Hypothalamus (tissue), 51 donors: ENCODE measurements at regions not wholly inside any gene's neighbourhood (a gene's known extent, or its start where the extent isn't known, plus 50 kb on each side); places are given as distances from the start of the nearest gene placed in this dataset.
A peak's percentile ranks its signal among the peaks of the same experiment; 100 is the strongest.

Source experiments
- DNase-seq, 51 donors: peaks; one replicate each; lab custom pipeline; 2025; lab: John Stamatoyannopoulos, UW

DNA sequence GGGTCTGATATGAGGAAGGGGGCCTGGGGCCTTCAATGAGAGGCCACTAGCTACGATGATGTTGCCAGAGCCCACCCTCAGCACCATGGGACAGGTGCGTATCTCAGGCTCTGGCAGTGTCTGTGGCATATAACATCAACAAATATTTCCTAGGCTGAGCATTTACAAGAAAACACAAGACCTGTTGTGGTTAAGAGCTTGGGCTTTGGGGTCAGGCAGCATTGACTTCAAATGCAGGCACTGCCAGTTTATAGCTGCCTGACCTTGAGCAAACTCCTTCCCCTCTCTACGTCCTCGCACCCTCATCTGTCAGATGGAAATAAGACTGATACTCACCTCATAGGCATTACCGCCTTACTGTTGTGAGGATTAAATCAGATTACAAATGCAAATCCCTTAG lies 156.0 kb downstream of the KATNAL1 start:
- no peak for DNase-seq

DNA sequence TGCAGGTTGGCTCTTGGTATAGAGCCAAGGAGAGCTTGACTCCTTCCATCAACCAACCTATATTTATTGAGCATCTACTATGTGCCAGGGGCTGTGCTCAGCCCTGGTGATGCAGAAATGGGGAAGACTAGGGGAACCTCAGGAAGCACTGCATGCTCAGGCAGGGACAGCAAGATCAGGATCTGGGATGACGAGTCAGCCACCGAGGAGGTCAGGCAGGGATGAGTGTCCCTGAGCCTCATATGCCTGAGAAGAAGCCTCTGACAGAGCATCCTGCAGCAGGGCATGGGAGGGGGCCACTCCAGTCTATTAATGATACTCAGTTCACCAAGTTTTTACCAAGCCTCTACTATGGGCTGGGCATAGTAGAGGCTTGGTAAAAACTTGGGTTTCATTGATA lies 158.1 kb downstream of the KATNAL1 start:
- DNase-seq = no peak

DNA sequence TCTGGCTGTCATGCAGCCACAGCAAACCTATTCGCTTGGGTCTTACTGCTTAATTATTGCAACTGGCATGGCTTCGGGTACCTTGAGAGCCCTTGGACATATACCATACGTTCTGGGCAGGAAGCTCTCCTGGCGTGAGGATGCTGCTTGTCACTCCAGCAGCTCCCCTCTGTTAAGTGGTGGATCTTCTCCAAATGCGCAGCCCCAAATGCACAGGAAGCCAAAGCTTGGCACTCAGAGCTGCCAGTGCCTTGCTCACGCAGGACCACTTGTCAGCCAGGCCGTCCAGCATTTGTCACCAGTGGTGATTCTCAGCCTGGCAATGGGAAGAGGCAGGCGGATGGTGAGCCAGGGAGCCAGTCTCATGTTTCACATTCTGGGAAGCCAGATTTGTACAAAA lies 158.6 kb downstream of the KATNAL1 start:
- peak in 1 of 51 donors; percentile 23 for DNase-seq

- DNase-seq = no peak
Observed at GRCh38 chr13:30148171-30148754, 159.1 kb downstream of the KATNAL1 start.

DNA sequence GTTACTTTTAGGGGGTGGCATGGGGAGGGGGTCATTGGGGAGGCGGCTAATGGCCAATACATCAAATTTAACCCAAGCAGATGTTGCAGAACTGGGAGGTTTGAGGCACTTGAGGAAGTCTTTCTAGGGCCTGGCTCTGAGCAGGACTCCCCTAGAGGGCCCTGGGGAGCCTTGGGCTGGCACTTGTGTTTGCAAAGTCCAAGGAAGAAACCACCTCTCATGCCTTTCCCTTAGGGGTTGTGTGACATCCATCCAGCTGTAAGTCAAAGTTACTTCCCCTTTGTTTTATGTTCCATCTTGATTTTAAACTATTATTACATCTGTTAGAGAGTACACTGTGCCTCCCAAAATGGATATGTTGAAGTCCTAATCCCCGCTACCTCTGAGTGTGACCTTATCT lies 159.9 kb downstream of the KATNAL1 start:
- DNase-seq = no peak

DNA sequence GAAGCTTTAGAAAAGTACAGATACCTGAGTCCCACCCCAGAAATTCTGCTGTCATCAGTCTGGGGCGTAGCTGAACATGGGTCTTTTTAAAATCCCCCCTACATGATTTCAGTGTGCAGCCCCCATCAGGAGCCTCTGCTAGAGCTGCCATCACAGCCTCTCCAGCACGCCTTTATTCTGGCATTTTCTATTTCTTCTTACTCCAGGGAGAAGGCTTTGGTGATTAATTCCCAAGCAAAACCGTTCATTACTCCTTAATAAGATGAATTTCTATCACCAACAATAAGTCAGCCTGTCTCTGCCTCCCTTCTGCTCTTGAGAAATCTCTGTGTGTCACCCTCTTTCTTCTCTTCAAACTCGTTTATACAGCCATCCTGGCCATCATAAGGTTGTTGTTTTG lies 160.3 kb downstream of the KATNAL1 start:
- DNase-seq = no peak

DNA sequence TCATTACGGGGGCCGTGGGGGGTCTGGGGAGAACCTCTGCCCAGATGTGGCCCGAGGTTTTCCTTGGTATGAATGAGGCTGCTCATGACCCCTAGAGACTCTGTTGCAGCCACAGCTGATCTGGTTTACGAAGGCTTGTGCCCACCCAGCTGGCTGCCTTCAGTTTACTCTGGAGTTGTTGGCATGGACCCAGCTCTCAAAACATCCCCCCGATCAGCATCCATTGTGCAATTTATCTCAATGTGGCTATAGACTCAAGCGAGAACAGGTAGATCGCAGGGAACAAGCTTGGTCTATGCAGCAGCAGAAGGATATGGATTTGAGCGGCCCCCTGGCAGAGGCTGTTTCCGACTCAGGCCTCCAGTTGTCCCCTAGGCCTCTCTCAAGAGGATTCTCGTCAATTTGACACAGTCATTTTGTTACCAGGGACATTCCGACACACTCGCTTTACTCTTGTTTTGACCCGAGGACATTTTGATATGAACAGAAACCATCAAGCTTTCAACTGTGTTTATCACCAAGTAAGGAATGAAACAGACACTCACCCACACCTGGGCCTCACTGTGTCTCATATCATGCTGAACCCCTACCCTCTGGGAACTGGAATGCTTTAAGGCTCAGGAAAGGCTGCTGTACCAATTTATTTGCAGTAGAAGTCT lies 161.5 kb downstream of the KATNAL1 start:
- DNase-seq = no peak

- no peak for DNase-seq
Observed at GRCh38 chr13:30143666-30144400, 163.5 kb downstream of the KATNAL1 start.

- DNase-seq = peak in 6 of 51 donors; percentile 10 to 39 (median 20)
Observed at GRCh38 chr13:30142486-30143211, 164.7 kb downstream of the KATNAL1 start.

GRCh38 chr13:30141775-30142485 lies 165.4 kb downstream of the KATNAL1 start:
- peak in 1 of 51 donors; percentile 8 for DNase-seq

DNA sequence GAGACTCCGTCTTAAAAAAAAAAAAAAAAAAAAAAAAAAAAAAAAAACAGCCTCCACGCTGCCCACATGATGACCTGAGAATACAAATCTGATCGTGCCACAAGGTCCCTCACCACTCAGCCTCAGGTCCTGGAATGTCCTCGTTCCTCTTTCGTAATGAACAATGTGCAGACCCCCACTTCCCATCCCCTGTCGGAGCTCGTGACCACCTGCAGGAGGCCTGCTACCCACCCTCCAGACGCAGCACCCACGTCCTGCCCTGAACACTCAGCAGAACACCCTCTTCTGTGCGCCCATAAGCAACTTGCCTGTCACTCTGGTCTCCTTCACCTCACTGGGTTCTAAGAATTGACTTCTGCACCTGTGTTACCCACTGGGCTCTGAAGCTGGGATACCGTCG lies 166.4 kb downstream of the KATNAL1 start:
- no peak for DNase-seq

DNA sequence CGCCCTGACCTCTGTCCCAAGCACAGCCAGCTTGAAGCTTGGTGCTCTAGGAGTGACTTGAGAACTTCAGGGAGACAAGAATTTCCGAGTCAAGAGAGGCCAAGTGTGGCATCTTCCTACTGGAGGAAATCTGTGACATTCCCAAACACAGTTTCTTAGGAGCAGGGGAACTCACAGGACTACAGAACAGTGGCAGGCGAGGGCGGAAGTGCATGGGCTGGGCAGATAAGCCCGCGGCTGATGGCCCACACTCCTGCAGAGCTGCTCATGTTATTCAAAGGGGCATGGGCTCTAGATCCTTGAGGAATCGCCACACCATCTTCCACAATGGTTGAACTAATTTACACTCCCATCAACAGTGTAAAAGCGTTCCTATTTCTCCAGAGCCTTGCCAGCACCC lies 168.8 kb downstream of the KATNAL1 start:
- no peak for DNase-seq

GRCh38 chr13:30135868-30136267 lies 171.5 kb downstream of the KATNAL1 start:
- no peak for DNase-seq

- DNase-seq = no peak
Observed at GRCh38 chr13:30135351-30135750, 172.0 kb downstream of the KATNAL1 start.

- DNase-seq = no peak
Observed at GRCh38 chr13:30134578-30134977, 172.8 kb downstream of the KATNAL1 start.

- peak in 16 of 51 donors; percentile 7 to 54 (median 26) for DNase-seq
Observed at GRCh38 chr13:30133996-30134395, 173.4 kb downstream of the KATNAL1 start.

DNA sequence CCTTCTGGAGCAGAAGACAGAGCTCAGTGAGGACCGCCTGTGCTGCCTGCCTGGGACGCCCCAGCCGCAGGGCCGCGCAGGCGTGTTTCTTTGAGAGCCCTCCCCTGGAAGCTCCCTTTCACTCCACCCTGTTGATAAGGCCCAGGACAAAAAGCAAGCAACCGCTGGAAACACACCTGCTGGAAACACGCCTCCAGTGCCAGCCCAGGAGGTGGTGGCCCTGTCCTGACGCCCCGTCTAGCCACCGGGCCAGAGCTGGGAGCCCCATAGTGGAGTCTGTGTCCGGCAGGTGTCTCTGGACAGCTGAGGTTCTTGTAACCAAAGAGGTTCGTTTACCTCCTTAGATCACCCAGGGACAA lies 173.8 kb downstream of the KATNAL1 start:
- DNase-seq = peak in 2 of 51 donors; percentile 13 to 18

- peak; percentile 57 to 100 (median 93) for DNase-seq
Observed at GRCh38 chr13:30132623-30133553, 174.5 kb downstream of the KATNAL1 start.

DNA sequence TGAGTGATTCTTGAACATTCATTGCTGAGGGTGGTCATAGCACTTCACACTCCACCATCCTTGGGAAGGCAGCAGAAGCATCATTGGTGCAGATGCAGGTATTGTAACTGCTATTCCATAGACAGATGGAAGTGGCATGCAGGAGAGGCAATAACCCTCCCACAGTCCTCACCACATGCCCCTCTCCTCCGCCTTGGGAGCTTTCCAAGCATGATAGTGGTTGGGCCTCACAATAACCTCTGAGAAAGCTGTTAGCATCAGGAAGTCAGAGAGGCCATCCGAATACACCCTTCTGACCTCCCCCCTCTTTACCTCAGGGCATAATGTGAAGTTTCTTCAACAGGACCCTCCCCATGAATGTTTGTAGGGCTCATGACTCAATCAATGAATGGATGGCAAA lies 177.9 kb downstream of the KATNAL1 start:
- DNase-seq = no peak

DNA sequence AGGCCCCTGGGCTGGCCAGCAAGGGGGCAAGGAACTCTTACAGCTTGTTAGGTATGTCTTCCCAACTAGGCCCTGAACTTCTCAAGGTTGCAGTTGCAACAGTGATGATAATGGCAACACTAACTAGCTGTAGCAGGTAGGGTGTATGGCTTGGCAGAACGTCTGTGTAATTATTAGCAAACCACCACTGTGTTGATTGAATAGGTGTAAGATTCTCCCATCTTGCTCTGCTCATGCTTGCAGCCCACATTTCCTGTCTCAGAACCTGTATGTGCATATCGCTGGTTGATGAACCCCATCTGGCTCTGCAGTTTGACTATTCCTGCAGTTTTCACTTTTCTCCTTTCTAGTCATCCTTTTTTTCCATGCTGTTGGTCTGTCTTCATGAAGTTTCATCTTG lies 178.8 kb downstream of the KATNAL1 start:
- DNase-seq = no peak
